Fibroblast of lung (primary cell): ENCODE measurements at regions not wholly inside any gene's neighbourhood (a gene's known extent, or its start where the extent isn't known, plus 50 kb on each side); places are given as distances from the start of the nearest gene placed in this dataset.

Experiments used
- DNase-seq, 2 donors: peaks; one replicate each; pipeline versions ENCODE4 v3.0.0 to v3.0.0-alpha.2; 2010; ENCODE audit warnings: low read depth in 2 of 2
- H2AFZ ChIP-seq: 2 replicates; pipeline ENCODE4 v1.5.1; 2012; ENCODE audit warnings: low read length, control low read depth, inconsistent platforms
- H3K27ac ChIP-seq: 2 replicates; pipeline ENCODE4 v1.5.1; 2011; ENCODE audit warnings: low read length, control low read depth; ENCODE audit not compliant: insufficient read depth
- H3K27me3 ChIP-seq: 2 replicates; pipeline ENCODE4 v1.5.1; 2011; ENCODE audit warnings: mild to moderate bottlenecking, low read length; ENCODE audit not compliant: control insufficient read depth, insufficient read depth
- H3K36me3 ChIP-seq: 2 replicates; pipeline ENCODE4 v1.5.1; 2011; ENCODE audit warnings: low read length; ENCODE audit not compliant: control insufficient read depth, insufficient read depth
- H3K4me1 ChIP-seq: 2 replicates; pipeline ENCODE4 v1.5.1; 2011; ENCODE audit warnings: low read length; ENCODE audit not compliant: control insufficient read depth, insufficient read depth; ENCODE audit errors: extremely low read depth
- H3K4me2 ChIP-seq: 2 replicates; pipeline ENCODE4 v1.5.1; 2011; ENCODE audit warnings: low read length, control low read depth; ENCODE audit not compliant: insufficient read depth; ENCODE audit errors: extremely low read depth
- H3K4me3 ChIP-seq, 4 experiments: fragments of 200-600 bp in 1 of 4; sonication (generic) in 1 of 4; replicated peaks in 1 of 4; 2 replicates each; pipeline ENCODE4 v1.5.1; 2011 to 2016; ENCODE audit warnings: low read length in 4 of 4, low read depth in 3 of 4, mild to moderate bottlenecking in 3 of 4, control low read depth in 2 of 4, inconsistent platforms in 1 of 4, mixed read lengths in 1 of 4; ENCODE audit not compliant: insufficient read depth in 1 of 4; ENCODE audit errors: control extremely low read depth in 1 of 4
- H3K79me2 ChIP-seq: 2 replicates; pipeline ENCODE4 v1.5.1; 2012; ENCODE audit warnings: mild to moderate bottlenecking, low read length, inconsistent platforms; ENCODE audit not compliant: control insufficient read depth, insufficient read depth
- H3K9ac ChIP-seq: 2 replicates; pipeline ENCODE4 v1.5.1; 2011; ENCODE audit warnings: mild to moderate bottlenecking, low read length, control low read depth; ENCODE audit not compliant: insufficient read depth
- H3K9me3 ChIP-seq: 2 replicates; pipeline ENCODE4 v1.5.1; 2012; ENCODE audit warnings: low read depth, low read length; ENCODE audit not compliant: control insufficient read depth, insufficient read depth
- H4K20me1 ChIP-seq: 2 replicates; pipeline ENCODE4 v1.5.1; 2011; ENCODE audit warnings: low read length; ENCODE audit not compliant: control insufficient read depth, insufficient read depth; ENCODE audit errors: extremely low read depth
- CTCF ChIP-seq, 2 donors: IDR thresholded peaks in 1 of 2; conservative IDR thresholded peaks in 1 of 2; 1 replicate in 1 of 2; 2 replicates in 1 of 2; pipeline ENCODE4 v1.5.1; 2011 to 2012; ENCODE audit warnings: low read length in 2 of 2, control low read depth in 1 of 2, inconsistent platforms in 1 of 2, low read depth in 1 of 2, mild to moderate bottlenecking in 1 of 2
- EZH2 ChIP-seq: IDR thresholded peaks from 2 replicates; pipeline ENCODE4 v1.5.1; 2012; ENCODE audit warnings: low read length, control low read depth, mild to moderate bottlenecking; ENCODE audit errors: missing control alignments

- H3K36me3 ChIP-seq = no peaks in the 10 kb centered on the region
- peaks cover 5% of the 10 kb centered on the region for H3K4me1 ChIP-seq
- no peak overlapping the region for H3K4me2 ChIP-seq
- no peak overlapping the region for H3K4me3 ChIP-seq
- H4K20me1 ChIP-seq = no peaks in the 10 kb centered on the region
- TF ChIP-seq CTCF (conservative IDR thresholded peaks at IDR 0.05 in 1 of 2, IDR thresholded peaks at IDR 0.05 in 1 of 2; ENCODE audit: low read depth in 1 of 2, low read length in 2 of 2) (peak; percentile 15 to 29), EZH2 (no peak)
- H3K27ac ChIP-seq = no peak overlapping the region
- no peak overlapping the region for H2AFZ ChIP-seq
- H3K9ac ChIP-seq = no peak overlapping the region
- no peaks in the 10 kb centered on the region for H3K79me2 ChIP-seq
- no peaks in the 10 kb centered on the region for H3K9me3 ChIP-seq
- no peak for DNase-seq
- no peaks in the 10 kb centered on the region for H3K27me3 ChIP-seq
Observed at GRCh38 chr20:50456452-50457324, 53.5 kb upstream of the PTPN1 start.

GRCh38 chr20:50459124-50459918, 50.9 kb upstream of the PTPN1 start:
- H4K20me1 ChIP-seq = no peaks in the 10 kb centered on the region
- no peak overlapping the region for H3K9ac ChIP-seq
- no peaks in the 10 kb centered on the region for H3K27me3 ChIP-seq
- no peak overlapping the region for H3K27ac ChIP-seq
- H3K36me3 ChIP-seq = no peaks in the 10 kb centered on the region
- H3K4me1 ChIP-seq = peaks cover 5% of the 10 kb centered on the region
- H3K9me3 ChIP-seq = no peaks in the 10 kb centered on the region
- no peaks in the 10 kb centered on the region for H3K79me2 ChIP-seq
- H3K4me3 ChIP-seq = no peak overlapping the region
- TF ChIP-seq EZH2 = no peak
- no peak for TF ChIP-seq CTCF (conservative IDR thresholded peaks at IDR 0.05 in 1 of 2, IDR thresholded peaks at IDR 0.05 in 1 of 2; ENCODE audit: low read depth in 1 of 2, low read length in 2 of 2)
- no peak for DNase-seq
- H2AFZ ChIP-seq = no peak overlapping the region
- H3K4me2 ChIP-seq = no peak overlapping the region

DNA sequence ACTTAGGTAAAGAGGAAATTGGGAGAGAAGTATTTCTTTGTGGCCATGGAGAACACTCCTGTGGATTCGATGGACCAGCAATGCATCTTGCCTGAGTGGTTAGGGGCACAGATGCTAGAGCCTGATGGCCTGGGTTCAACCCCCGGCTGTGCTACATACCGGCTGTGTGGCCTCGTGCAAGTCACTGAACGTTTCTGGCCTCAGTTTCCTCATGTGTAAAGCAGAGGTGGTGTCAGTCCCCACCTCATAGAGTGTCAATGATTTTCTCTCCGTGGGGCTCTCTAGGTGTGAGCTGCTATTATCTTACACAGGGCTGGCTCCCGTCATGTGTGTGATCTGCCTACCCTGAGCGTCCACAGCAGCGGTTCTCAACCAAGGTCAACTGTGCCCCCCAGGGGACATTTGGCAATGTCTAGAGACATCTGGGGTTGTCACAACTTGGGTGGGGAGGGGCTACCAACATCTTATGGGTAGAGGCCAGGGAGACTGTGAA, 50.0 kb upstream of the PTPN1 start:
- no peak for DNase-seq
- H3K4me3 ChIP-seq = no peak overlapping the region
- H4K20me1 ChIP-seq = no peaks in the 10 kb centered on the region
- H3K9ac ChIP-seq = peak overlapping the region; percentile 49
- H2AFZ ChIP-seq = no peak overlapping the region
- H3K36me3 ChIP-seq = no peaks in the 10 kb centered on the region
- H3K4me2 ChIP-seq = no peak overlapping the region
- TF ChIP-seq EZH2 (no peak), CTCF (conservative IDR thresholded peaks at IDR 0.05 in 1 of 2, IDR thresholded peaks at IDR 0.05 in 1 of 2; ENCODE audit: low read depth in 1 of 2, low read length in 2 of 2) (no peak)
- peak overlapping the region; percentile 45 for H3K27ac ChIP-seq
- H3K4me1 ChIP-seq = peaks cover 5% of the 10 kb centered on the region
- H3K27me3 ChIP-seq = no peaks in the 10 kb centered on the region
- no peaks in the 10 kb centered on the region for H3K9me3 ChIP-seq
- H3K79me2 ChIP-seq = no peaks in the 10 kb centered on the region
